ENCODE measurements at regions not wholly inside any gene's neighbourhood (a gene's known extent, or its start where the extent isn't known, plus 50 kb on each side); places are given as distances from the start of the nearest gene placed in this dataset.
A peak's percentile ranks its signal among the peaks of the same experiment; 100 is the strongest.

GRCh38 chr4:26034849-26035248, 120.8 kb downstream of the SMIM20 start:
- Histone ChIP-seq H4K20me1 (ENCODE audit: control insufficient read depth, insufficient read depth, low read length, poor library complexity, severe bottlenecking) (no peaks in the 10 kb centered on the region), H3K9me3 (ENCODE audit: control extremely low read depth in 1 of 3, control insufficient read depth in 2 of 3, insufficient read depth in 1 of 3, low read length in 2 of 3) (peaks cover 0 to under 1% (median 0%) of the 10 kb centered on the region in 3 donors), H3K4me3 (ENCODE audit: control extremely low read depth in 1 of 5, extremely low read depth in 1 of 5, insufficient read depth in 1 of 5, low read depth in 2 of 5, low read length in 4 of 5) (no peak overlapping the region), H3K4me2 (replicated peaks; ENCODE audit: low read depth, low read length, poor library complexity, severe bottlenecking) (no peak overlapping the region), H3K4me1 (ENCODE audit: control insufficient read depth in 2 of 2, insufficient read depth in 2 of 2, low read length in 2 of 2) (no peaks in the 10 kb centered on the region), H3K36me3 (replicated peaks in 1 of 2; ENCODE audit: control extremely low read depth in 1 of 2, control insufficient read depth in 1 of 2, extremely low read depth in 1 of 2, insufficient read depth in 2 of 2, low read length in 1 of 2) (no peaks in the 10 kb centered on the region), H3K27ac (ENCODE audit: low read length in 2 of 2) (no peak overlapping the region), H2AFZ (ENCODE audit: insufficient read depth, low read depth, low read length, poor library complexity, severe bottlenecking) (no peak overlapping the region), H3K79me2 (ENCODE audit: control insufficient read depth, insufficient read depth, low read length) (no peaks in the 10 kb centered on the region), H3K27me3 (replicated peaks in 1 of 4; ENCODE audit: control extremely low read depth in 1 of 4, control insufficient read depth in 3 of 4, insufficient read depth in 4 of 4, low read length in 3 of 4) (peaks cover 0 to 5% (median 1%) of the 10 kb centered on the region in 4 experiments), H3K9ac (ENCODE audit: low read length) (no peak overlapping the region)
- no peak overlapping the region for H3K27ac Mint-ChIP-seq
- H3K9me3 Mint-ChIP-seq (ENCODE audit: insufficient read depth): no peaks in the 10 kb centered on the region
- H3K4me1 Mint-ChIP-seq: peaks cover 2% of the 10 kb centered on the region
- peak; percentile 36 for ATAC-seq (ENCODE audit: low read depth)
- DNase-seq: no peak
- peaks cover 23% of the 10 kb centered on the region for H3K27me3 Mint-ChIP-seq
- WGBS (ENCODE audit: insufficient coverage): 80% methylated on average over 2 of the region's 2 CpGs
- TF ChIP-seq, protein P1, sequence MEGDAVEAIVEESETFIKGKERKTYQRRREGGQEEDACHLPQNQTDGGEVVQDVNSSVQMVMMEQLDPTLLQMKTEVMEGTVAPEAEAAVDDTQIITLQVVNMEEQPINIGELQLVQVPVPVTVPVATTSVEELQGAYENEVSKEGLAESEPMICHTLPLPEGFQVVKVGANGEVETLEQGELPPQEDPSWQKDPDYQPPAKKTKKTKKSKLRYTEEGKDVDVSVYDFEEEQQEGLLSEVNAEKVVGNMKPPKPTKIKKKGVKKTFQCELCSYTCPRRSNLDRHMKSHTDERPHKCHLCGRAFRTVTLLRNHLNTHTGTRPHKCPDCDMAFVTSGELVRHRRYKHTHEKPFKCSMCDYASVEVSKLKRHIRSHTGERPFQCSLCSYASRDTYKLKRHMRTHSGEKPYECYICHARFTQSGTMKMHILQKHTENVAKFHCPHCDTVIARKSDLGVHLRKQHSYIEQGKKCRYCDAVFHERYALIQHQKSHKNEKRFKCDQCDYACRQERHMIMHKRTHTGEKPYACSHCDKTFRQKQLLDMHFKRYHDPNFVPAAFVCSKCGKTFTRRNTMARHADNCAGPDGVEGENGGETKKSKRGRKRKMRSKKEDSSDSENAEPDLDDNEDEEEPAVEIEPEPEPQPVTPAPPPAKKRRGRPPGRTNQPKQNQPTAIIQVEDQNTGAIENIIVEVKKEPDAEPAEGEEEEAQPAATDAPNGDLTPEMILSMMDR (IDR thresholded peaks at IDR 0.05): no peak
- TF ChIP-seq EZH2 (IDR thresholded peaks at IDR 0.05; ENCODE audit: borderline replicate concordance, insufficient read depth, low read depth, low read length, poor library complexity, severe bottlenecking): no peak
- CTCF ChIA-PET: no interaction called here
- no peak overlapping the region for H3K4me3 Mint-ChIP-seq
- POLR2A ChIA-PET: no interaction called here
- intact Hi-C loops (cut with micrococcal nuclease): no loop called here

DNA sequence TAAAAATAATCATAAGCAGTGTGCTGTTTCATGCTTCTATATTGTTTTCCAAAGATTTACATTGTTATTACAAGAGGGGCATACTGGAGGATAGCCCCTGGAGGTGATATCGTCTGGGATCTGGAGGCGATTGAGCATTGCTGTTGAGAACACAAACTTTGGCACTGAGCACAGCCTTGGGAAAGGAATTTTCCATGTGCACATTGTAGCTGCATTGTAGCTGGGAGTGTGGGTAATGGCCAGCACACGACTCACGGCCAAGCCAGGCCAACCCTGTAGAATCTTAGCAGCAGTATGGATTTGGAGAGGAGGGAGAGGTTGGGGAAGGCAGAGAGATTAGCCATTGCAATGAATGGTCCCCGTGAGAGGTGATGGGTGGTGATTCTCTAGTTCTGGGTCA, 121.9 kb downstream of the SMIM20 start:
- Mint-ChIP-seq H3K9me3 (ENCODE audit: insufficient read depth) (no peaks in the 10 kb centered on the region), H3K4me1 (no peaks in the 10 kb centered on the region), H3K27me3 (peaks cover 18% of the 10 kb centered on the region), H3K27ac (no peak overlapping the region), H3K4me3 (no peak overlapping the region)
- TF ChIP-seq, protein P1 (IDR thresholded peaks at IDR 0.05): no peak
- TF ChIP-seq EZH2 (IDR thresholded peaks at IDR 0.05; ENCODE audit: borderline replicate concordance, insufficient read depth, low read depth, low read length, poor library complexity, severe bottlenecking): no peak
- intact Hi-C loops (cut with micrococcal nuclease): no loop called here
- H4K20me1 ChIP-seq (ENCODE audit: control insufficient read depth, insufficient read depth, low read length, poor library complexity, severe bottlenecking): no peaks in the 10 kb centered on the region
- no peaks in the 10 kb centered on the region for H3K4me1 ChIP-seq (ENCODE audit: control insufficient read depth in 2 of 2, insufficient read depth in 2 of 2, low read length in 2 of 2)
- no peaks in the 10 kb centered on the region for H3K36me3 ChIP-seq (replicated peaks in 1 of 2; ENCODE audit: control extremely low read depth in 1 of 2, control insufficient read depth in 1 of 2, extremely low read depth in 1 of 2, insufficient read depth in 2 of 2, low read length in 1 of 2)
- 84% methylated on average over 5 of the region's 5 CpGs for WGBS (ENCODE audit: insufficient coverage)
- H3K27me3 ChIP-seq (replicated peaks in 1 of 4; ENCODE audit: control extremely low read depth in 1 of 4, control insufficient read depth in 3 of 4, insufficient read depth in 4 of 4, low read length in 3 of 4): peaks cover 0 to 6% (median 1%) of the 10 kb centered on the region in 4 experiments
- DNase-seq (no peak), ATAC-seq (ENCODE audit: low read depth) (no peak)
- ChIA-PET POLR2A (no interaction called here), CTCF (no interaction called here)
- no peak overlapping the region for H3K4me2 ChIP-seq (replicated peaks; ENCODE audit: low read depth, low read length, poor library complexity, severe bottlenecking)
- H3K79me2 ChIP-seq (ENCODE audit: control insufficient read depth, insufficient read depth, low read length): no peaks in the 10 kb centered on the region
- peaks cover 0 to 3% (median 0%) of the 10 kb centered on the region in 3 donors for H3K9me3 ChIP-seq (ENCODE audit: control extremely low read depth in 1 of 3, control insufficient read depth in 2 of 3, insufficient read depth in 1 of 3, low read length in 2 of 3)
- no peak overlapping the region for H3K27ac ChIP-seq (ENCODE audit: low read length in 2 of 2)
- H2AFZ ChIP-seq (ENCODE audit: insufficient read depth, low read depth, low read length, poor library complexity, severe bottlenecking): no peak overlapping the region
- no peak overlapping the region for H3K9ac ChIP-seq (ENCODE audit: low read length)
- H3K4me3 ChIP-seq (ENCODE audit: control extremely low read depth in 1 of 5, extremely low read depth in 1 of 5, insufficient read depth in 1 of 5, low read depth in 2 of 5, low read length in 4 of 5): no peak overlapping the region
